ENCODE measurements at regions not wholly inside any gene's neighbourhood (a gene's known extent, or its start where the extent isn't known, plus 50 kb on each side); places are given as distances from the start of the nearest gene placed in this dataset.
A peak's percentile ranks its signal among the peaks of the same experiment; 100 is the strongest.

DNA sequence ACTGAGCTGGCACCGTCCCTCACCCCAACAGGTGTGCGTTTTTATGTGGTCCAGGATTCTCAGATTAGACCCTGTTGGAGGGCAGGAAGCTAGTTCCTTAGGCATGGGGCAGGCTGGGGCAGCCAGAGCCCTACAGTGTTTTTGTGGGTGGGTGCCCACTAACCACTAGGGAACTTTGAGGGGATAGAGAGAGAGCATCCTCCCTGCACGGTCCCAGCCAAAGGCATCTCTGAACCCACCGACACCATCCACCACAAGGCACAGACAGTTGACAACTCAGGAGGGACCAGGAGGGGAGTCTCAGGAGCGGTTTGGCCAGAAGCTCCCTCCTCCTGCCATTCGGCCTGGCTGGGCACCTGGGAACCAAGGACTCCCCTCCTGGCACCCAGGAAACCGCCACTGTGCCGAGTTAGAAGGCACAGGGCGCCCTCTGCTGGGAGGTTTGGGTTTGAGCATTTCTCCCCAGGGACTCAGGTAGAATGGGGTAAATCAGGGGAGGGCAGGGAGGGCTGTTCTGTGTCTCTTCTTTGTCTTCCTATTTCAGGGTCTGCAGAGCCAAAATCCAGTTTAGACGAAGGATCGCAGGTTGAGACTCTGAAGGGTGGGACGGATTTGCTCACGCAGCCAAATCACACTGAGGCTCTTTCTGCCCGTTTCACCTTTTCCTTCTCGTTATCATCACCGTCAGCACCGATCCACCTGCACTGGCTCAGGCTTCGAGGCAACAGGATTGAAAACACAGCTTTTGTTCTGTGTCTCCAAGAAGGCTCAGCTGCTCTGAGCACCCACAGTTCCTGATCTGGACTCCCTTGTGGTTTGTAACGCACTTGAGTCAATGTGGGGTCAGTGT, 84.8 kb upstream of the COL13A1 start:
- DNase-seq (ENCODE audit: low read depth in 2 of 2) = peak; percentile 10 to 25

DNA sequence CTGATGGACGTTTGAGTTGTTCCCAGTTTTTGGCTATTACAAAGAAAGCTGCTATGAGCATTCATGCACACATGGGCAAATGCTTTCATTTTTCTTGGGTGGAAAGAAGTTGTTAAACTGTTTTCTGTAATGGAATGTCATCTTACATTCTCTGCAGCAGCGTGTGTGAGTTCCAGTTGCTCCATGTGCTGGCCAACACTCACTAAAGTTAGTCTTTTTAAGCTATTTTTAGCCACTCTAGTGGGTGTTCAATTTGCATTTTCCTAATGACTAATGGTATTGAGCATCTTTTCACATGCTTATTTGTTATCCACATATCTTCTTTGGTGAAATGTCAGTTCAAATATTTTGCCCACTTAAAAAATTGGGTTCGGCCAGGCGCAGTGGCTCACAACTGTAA, 82.8 kb upstream of the COL13A1 start:
- no peak for DNase-seq (ENCODE audit: low read depth in 2 of 2)

- DNase-seq (ENCODE audit: low read depth in 2 of 2) = no peak
Measured at GRCh38 chr10:69721690-69722310, 79.9 kb upstream of the COL13A1 start.

DNA sequence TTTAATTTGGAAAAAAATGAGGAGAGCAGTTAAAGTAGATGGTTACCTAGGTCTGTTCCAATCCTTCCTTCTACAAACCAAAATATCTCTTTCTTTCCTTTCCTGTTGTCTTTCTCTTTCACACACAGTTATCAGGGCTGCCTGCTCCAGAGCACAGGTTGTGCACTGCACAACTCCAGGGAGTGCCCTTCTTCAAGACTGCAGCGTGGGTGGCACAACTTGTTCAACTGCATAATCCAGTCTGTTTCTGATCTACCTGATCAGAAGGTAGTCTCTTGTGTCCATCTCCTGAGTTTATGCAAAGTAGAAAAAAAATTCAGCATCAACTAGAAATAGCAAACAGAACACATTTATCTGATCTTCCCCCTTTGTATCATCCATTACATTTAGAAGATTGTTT, 78.1 kb upstream of the COL13A1 start:
- DNase-seq (ENCODE audit: low read depth in 2 of 2) = no peak

DNA sequence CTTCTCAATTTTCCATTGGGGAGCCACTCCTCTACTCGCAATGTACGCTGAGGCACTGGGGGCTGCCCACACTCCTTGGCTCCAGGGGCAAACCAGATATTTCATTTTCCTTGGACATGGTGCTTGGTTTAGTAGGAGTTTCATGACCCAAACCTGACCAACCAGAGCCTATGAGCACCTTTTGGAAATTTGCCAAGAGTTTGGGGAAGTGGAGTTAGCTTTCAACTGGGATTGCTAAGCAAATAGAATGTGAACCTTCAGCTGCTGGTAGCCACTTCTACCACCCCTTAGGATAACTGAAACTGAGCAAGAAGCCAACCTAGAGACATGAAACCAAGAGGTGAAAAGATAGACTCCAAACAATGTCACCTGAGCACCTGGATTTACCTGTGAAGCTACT, 74.9 kb upstream of the COL13A1 start:
- DNase-seq (ENCODE audit: low read depth in 2 of 2) = no peak

DNA sequence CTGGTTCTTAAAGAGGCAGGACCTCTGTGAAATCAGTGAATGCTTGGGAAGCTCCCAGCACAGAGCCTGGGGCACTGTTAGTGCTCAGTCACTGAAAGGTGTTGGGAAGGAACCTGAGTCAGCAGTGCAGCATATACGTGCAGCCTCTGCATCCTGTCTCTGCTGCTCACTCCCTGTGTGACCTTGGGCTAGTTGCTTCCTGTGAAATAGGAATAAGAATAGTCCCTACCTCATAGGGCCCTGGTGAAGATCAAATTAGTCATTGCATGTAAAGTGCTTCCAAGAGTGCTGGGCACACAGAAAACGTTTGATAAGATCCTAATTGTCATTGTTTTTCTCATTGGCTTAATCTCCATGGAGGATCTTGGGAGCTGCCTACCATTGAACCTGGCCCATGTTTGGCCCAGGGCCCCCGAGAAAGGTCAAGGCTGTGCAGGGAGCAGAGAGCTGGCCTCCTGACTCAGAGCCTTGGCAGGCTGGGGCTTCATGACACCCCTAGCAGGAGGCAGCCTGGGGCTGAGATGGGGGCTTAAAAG, 73.3 kb upstream of the COL13A1 start:
- DNase-seq (ENCODE audit: low read depth in 2 of 2) = no peak

DNA sequence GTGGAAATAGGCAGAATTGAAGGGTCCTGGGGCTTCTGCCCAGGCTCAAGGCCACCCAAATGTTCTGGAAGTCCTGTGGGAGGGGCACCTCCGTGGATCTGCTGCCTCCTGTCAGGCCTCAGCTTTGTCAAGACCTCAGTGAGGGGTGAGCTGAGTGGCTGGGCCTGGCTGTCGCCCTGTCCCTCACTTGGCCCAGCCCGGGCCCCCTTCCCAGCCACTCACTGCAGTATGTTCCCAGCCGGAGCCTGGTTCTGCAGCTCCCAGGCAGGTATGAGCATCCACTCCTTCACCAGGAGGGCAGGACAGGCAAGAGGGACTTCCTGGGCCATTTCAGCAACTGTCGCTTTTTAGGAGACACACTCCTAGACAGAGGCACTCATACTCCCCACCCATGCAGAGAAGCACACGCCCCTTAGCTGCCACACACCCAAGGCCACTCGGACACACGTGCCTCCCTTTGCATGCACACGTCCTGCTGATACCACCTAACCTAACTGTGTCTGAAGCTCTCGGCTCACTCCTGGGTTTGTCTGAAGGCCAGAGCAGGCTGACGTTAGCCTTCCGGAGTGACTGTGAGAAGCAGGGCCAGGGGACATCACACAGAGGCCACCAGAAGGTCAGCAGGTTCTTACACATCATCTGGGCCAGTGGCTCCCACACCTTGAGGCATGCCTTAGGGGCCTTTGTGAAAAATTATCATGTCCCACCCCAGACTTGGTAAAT, 72.2 kb upstream of the COL13A1 start:
- DNase-seq (ENCODE audit: low read depth in 2 of 2) = no peak

DNA sequence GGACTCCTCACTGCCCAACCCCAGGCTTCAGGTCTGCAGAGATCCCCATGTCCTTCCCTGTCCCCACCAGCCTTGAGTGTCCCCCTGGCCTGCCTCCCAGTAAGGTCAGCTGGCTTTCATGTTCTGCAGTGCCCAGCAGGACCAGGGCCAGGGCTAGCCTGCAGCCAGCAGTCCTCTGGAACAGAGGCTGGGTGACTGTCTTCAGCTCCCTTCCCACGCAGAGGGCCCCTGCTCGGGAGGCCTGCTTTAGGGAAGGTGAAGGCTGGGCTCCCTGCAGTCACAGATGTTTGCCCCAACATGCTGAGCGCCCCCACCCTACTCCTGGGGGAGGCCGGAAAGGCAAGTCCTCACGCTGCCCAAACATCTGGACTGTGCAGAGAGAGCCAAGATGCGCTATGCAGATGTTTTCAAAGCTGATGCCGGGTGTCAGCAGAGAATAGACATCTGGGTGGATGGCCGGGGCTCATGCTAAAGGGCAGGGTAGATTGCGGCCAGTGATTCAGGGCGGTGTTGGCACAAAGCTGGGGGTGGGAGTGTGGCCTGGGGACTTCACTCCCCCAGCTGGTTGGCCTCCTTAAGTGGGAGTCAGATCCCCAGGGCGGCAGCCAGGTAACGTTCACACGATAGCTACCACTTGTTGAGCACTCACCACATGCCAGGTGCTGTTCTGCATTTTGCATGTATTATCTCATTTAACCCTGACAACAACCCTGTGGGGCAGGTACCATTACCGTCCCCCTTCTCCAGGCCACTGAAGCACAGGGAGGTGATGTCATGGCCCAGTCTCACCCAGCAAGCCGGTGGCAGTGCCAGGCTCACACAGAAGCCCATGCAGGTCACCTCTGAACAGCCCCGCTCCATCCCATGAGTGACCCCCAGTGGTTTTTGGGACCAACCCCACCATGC, 71.2 kb upstream of the COL13A1 start:
- DNase-seq (ENCODE audit: low read depth in 2 of 2) = no peak

GRCh38 chr10:69731184-69731583, 70.5 kb upstream of the COL13A1 start:
- DNase-seq (ENCODE audit: low read depth in 2 of 2) = no peak

DNA sequence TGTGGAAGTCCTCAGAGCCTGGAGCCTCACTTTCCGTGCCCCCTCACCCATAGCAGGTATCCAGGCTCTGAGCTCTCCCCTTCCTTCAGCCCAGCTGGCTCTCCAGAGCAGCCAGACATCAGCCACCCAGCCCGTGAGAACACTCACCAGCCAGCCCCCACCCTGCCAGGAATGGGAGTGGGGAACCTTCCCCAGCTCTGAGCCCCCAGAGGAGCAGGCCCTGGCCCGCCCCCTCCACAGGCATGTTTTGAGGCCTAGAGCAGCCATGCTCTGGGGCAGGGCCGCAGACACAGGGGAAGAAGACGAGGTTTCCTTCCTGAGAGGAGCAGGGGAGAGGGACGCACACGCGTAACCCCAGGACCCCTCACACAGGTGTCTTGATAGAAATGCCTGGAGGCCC, 70.0 kb upstream of the COL13A1 start:
- DNase-seq (ENCODE audit: low read depth in 2 of 2) = no peak

GRCh38 chr10:69732147-69732825, 69.4 kb upstream of the COL13A1 start:
- no peak for DNase-seq (ENCODE audit: low read depth in 2 of 2)

- no peak for DNase-seq (ENCODE audit: low read depth in 2 of 2)
Measured at GRCh38 chr10:69732826-69733150, 68.9 kb upstream of the COL13A1 start.

- DNase-seq (ENCODE audit: low read depth in 2 of 2) = no peak
Measured at GRCh38 chr10:69733791-69734261, 67.9 kb upstream of the COL13A1 start.

DNA sequence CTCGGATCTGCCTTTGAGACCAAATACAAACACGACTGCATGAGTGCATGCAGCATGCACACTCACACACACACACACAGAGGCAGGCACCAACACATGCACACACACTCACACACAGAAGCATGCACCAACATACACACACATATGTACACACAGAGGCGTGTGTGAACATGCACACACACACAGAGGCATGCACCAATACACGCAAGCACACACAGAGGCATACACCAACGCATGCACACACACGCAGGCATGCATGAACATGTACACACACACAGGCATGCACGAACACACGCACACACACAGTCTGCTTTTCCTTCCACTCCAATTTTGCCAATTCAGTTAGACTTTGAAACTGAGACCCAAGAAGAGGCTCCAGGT, 67.3 kb upstream of the COL13A1 start:
- no peak for DNase-seq (ENCODE audit: low read depth in 2 of 2)

DNA sequence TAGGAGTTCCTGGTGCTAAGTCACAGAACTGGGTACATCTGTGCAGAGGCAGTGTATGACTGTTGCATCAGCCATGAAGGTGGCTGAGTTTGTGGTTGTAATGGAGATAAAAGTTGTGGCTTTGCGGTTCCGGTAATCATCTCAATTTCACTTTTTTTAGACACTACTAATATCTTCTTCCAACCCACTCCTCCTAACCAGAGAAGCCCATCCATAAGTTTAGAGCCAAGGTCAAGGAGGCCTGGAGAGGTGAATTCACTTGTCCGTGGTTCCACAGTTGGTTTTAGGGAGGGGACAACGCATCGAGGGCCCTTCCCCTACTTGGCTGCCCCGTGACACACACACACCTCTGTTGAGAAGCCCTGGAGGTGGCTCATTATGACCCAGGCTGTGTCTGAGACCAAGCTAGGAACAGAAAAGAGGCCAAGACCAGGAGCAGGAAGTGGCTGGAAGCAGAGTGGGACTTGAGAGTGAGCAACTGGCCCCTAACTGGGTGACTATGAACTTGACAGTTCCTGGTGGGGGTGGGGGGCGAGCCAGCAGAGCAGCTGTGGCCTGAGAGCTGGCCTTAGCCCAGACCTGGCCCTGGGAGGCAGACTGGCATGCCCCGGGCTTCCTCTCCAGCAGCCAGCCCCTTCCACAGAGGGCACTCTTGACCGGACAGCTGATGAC, 66.8 kb upstream of the COL13A1 start:
- peak; percentile 6 to 23 for DNase-seq (ENCODE audit: low read depth in 2 of 2)

- no peak for DNase-seq (ENCODE audit: low read depth in 2 of 2)
Measured at GRCh38 chr10:69736886-69737641, 64.6 kb upstream of the COL13A1 start.

DNA sequence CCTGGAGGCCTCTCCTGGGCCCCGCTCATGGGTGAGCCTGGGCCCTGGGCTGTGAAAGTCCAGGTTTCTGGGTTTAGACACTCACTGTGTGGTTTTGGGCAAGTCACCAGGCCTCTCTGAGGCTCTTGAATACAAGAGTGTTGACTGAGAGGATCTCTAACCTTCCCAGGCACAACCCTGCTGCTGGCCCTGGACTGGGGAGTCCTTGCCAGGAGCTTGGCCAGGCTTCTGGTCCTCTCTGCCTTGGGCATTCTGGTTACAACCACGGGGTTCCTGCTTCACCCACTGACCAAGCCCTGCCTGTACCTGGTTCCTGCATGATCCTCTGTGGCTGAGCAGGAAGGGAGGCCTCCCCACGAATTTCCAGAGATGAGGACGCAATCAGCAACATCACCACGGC, 63.6 kb upstream of the COL13A1 start:
- DNase-seq (ENCODE audit: low read depth in 2 of 2) = no peak

DNA sequence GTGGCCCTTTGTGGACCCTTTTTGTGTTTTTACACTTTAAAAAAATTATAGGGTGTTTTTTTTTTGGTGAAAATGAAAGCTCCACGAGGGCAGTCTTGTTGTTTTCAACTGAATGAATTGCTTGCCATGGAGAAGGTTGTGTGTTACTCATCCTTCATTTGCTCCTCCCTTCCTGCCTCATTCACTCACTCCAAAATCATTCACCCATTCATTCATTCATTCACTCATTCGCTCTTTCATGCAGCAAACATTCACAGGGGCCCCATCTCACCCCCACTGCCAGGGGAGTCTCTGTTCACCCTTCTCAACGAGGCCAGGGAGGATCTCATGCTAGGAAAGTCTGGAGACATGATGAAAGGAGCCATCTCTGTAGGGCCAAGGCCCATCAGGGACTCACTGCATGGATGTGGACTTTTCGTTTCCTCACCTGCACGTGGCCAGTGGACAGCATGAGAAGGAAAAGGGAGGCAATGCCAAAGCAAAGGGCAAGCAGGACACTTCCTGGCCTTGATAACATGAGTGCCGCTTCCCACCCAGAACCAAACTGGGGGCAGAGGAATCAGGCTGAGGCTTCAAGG, 62.8 kb upstream of the COL13A1 start:
- DNase-seq (ENCODE audit: low read depth in 2 of 2) = no peak

- no peak for DNase-seq (ENCODE audit: low read depth in 2 of 2)
Measured at GRCh38 chr10:69739634-69740033, 62.1 kb upstream of the COL13A1 start.

Data from stimulated activated CD8-positive, alpha-beta memory T cell treated with anti-CD3 and anti-CD28 coated beads, Interleukin-15, amount 100 ng/mL, for 48 hours (primary cell).